ENCODE measurements at regions not wholly inside any gene's neighbourhood (a gene's known extent, or its start where the extent isn't known, plus 50 kb on each side); places are given as distances from the start of the nearest gene placed in this dataset.

- no peak for TF ChIP-seq CTCF (IDR thresholded peaks at IDR 0.05; ENCODE audit: insufficient read depth, low read depth, low read length)
- TF ChIP-seq EZH2 (IDR thresholded peaks at IDR 0.05; ENCODE audit: insufficient read depth, low read length) = no peak
Measured at GRCh38 chr2:150937030-150937429, 324.6 kb downstream of the RBM43 start.

Measured in astrocyte (in vitro differentiated cells and primary cell).